IMR-90 (cell line): ENCODE measurements at regions not wholly inside any gene's neighbourhood (a gene's known extent, or its start where the extent isn't known, plus 50 kb on each side); places are given as distances from the start of the nearest gene placed in this dataset.

Experiments used
- CTCF ChIP-seq: conservative IDR thresholded peaks from 2 replicates; pipeline ENCODE4 v1.5.1; 2012; ENCODE audit warnings: mild to moderate bottlenecking, low read depth, low read length, improper control_type of control experiment
- FOS ChIP-seq: fragments of 150-350 bp; IDR thresholded peaks from 2 replicates; pipeline ENCODE4 v1.6.1; 2016; ENCODE audit warnings: low read depth, low read length
- MXI1 ChIP-seq: IDR thresholded peaks from 2 replicates; pipeline ENCODE4 v1.6.1; 2012; ENCODE audit warnings: low read depth, mild to moderate bottlenecking, low read length, moderate library complexity, borderline replicate concordance
- POLR2A ChIP-seq: IDR thresholded peaks from 2 replicates; pipeline ENCODE4 v1.6.1; 2012; ENCODE audit warnings: mild to moderate bottlenecking, low read depth, low read length
- RAD21 ChIP-seq: IDR thresholded peaks from 2 replicates; pipeline ENCODE4 v1.6.1; 2012; ENCODE audit warnings: low read length, improper control_type of control experiment
- RFX5 ChIP-seq: IDR thresholded peaks from 2 replicates; pipeline ENCODE4 v1.8.0; 2012; ENCODE audit warnings: low read depth, mild to moderate bottlenecking, low read length, moderate library complexity
- SMC3 ChIP-seq: fragments of 150-350 bp; IDR thresholded peaks from 2 replicates; pipeline ENCODE4 v1.6.1; 2016; ENCODE audit warnings: low read depth, mild to moderate bottlenecking, antibody characterized with exemption, low read length, moderate library complexity
- USF2 ChIP-seq: fragments of 150-350 bp; IDR thresholded peaks from 2 replicates; pipeline ENCODE4 v1.6.1; 2017; ENCODE audit warnings: mild to moderate bottlenecking, antibody characterized with exemption, low read length, low read depth

- TF ChIP-seq RAD21 (no peak), CTCF (no peak), POLR2A (no peak), USF2 (no peak), SMC3 (no peak), MXI1 (no peak), RFX5 (no peak), FOS (no peak)
Measured at GRCh38 chr5:163580516-163580915, 75.1 kb downstream of the MAT2B start.
